ENCODE measurements at regions not wholly inside any gene's neighbourhood (a gene's known extent, or its start where the extent isn't known, plus 50 kb on each side); places are given as distances from the start of the nearest gene placed in this dataset.
"Not testable (repeated sequence)": the region's sequence is repeated elsewhere in the genome, so short reads cannot be mapped to it uniquely, and the experiment has no call there.

- not testable (repeated sequence) for DNase-seq
Measured at GRCh38 chr1:149157409-149157808, 54.1 kb upstream of the NBPF9 start.

- not testable (repeated sequence) for DNase-seq
Measured at GRCh38 chr1:149158308-149158707, 55.0 kb upstream of the NBPF9 start.

- not testable (repeated sequence) for DNase-seq
Measured at GRCh38 chr1:149163063-149163444, 59.7 kb upstream of the NBPF9 start.

- DNase-seq = not testable (repeated sequence)
Measured at GRCh38 chr1:149174765-149175164, 71.4 kb upstream of the NBPF9 start.

- not testable (repeated sequence) for DNase-seq
Measured at GRCh38 chr1:149175812-149176211, 72.5 kb upstream of the NBPF9 start.

- DNase-seq = peak; percentile 81
Measured at GRCh38 chr1:149176453-149177316, 73.3 kb upstream of the NBPF9 start.

GRCh38 chr1:149190742-149191141 lies 87.4 kb upstream of the NBPF9 start:
- not testable (repeated sequence) for DNase-seq

GRCh38 chr1:149196651-149197050 lies 93.3 kb upstream of the NBPF9 start:
- not testable (repeated sequence) for DNase-seq

- not testable (repeated sequence) for DNase-seq
Measured at GRCh38 chr1:149200567-149200966, 97.2 kb upstream of the NBPF9 start.

GRCh38 chr1:149202283-149202682 lies 98.9 kb upstream of the NBPF9 start:
- not testable (repeated sequence) for DNase-seq

GRCh38 chr1:149204396-149204795 lies 101.0 kb upstream of the NBPF9 start:
- not testable (repeated sequence) for DNase-seq

GRCh38 chr1:149208836-149209235 lies 105.5 kb upstream of the NBPF9 start:
- not testable (repeated sequence) for DNase-seq

GRCh38 chr1:149211757-149212420 lies 108.5 kb upstream of the NBPF9 start:
- not testable (repeated sequence) for DNase-seq

GRCh38 chr1:149212946-149213345 lies 109.6 kb upstream of the NBPF9 start:
- DNase-seq = not testable (repeated sequence)

GRCh38 chr1:149213673-149214072 lies 110.3 kb upstream of the NBPF9 start:
- DNase-seq = not testable (repeated sequence)

GRCh38 chr1:149218080-149218988 lies 115.0 kb upstream of the NBPF9 start:
- not testable (repeated sequence) for DNase-seq

GRCh38 chr1:149219539-149219938 lies 116.2 kb upstream of the NBPF9 start:
- DNase-seq = not testable (repeated sequence)

GRCh38 chr1:149220463-149221074 lies 117.2 kb upstream of the NBPF9 start:
- not testable (repeated sequence) for DNase-seq

- DNase-seq = not testable (repeated sequence)
Measured at GRCh38 chr1:149227933-149228665, 124.7 kb upstream of the NBPF9 start.

- not testable (repeated sequence) for DNase-seq
Measured at GRCh38 chr1:149228672-149229585, 125.6 kb upstream of the NBPF9 start.
